Endodermal cell (in vitro differentiated cells): ENCODE measurements at regions not wholly inside any gene's neighbourhood (a gene's known extent, or its start where the extent isn't known, plus 50 kb on each side); places are given as distances from the start of the nearest gene placed in this dataset.

Source experiments
- DNase-seq: peaks from one replicate; pipeline ENCODE4 v3.0.0-alpha.2; 2017
- H3K27ac ChIP-seq: 2 replicates; pipeline ENCODE4 v1.5.1; 2013; ENCODE audit warnings: mild to moderate bottlenecking, low read depth, low read length, moderate library complexity
- H3K27me3 ChIP-seq: 2 replicates; pipeline ENCODE4 v1.6.1; 2013; ENCODE audit warnings: mild to moderate bottlenecking, low read length, moderate library complexity; ENCODE audit not compliant: insufficient read depth, control insufficient read depth, poor library complexity, severe bottlenecking
- H3K36me3 ChIP-seq: 2 replicates; pipeline ENCODE4 v1.7.0; 2013; ENCODE audit warnings: mild to moderate bottlenecking, low read length, moderate library complexity; ENCODE audit not compliant: control insufficient read depth, insufficient read depth
- H3K4me1 ChIP-seq: one replicate; pipeline ENCODE4 v1.7.0; 2013; ENCODE audit warnings: low read length; ENCODE audit not compliant: control insufficient read depth, insufficient read depth
- H3K4me3 ChIP-seq: 2 replicates; pipeline ENCODE4 v1.5.1; 2013; ENCODE audit warnings: mild to moderate bottlenecking, low read length, moderate library complexity
- H3K9ac ChIP-seq: 2 replicates; pipeline ENCODE4 v1.6.1; 2013; ENCODE audit warnings: mild to moderate bottlenecking, low read length, moderate library complexity; ENCODE audit not compliant: poor library complexity, severe bottlenecking; ENCODE audit errors: extremely low read depth
- H3K9me3 ChIP-seq: 2 replicates; pipeline ENCODE4 v1.6.1; 2013; ENCODE audit warnings: mild to moderate bottlenecking, low read length, moderate library complexity; ENCODE audit not compliant: control insufficient read depth
- H3K27ac Mint-ChIP-seq: 2 replicates; pipeline ENCODE4 v1.8.0; 2020; ENCODE audit warnings: mixed read lengths
- H3K27me3 Mint-ChIP-seq: 2 replicates; pipeline ENCODE4 v1.8.0; 2021; ENCODE audit warnings: mild to moderate bottlenecking, mixed read lengths; ENCODE audit not compliant: insufficient read depth
- H3K36me3 Mint-ChIP-seq: 2 replicates; pipeline ENCODE4 v1.8.0; 2020; ENCODE audit warnings: low read depth, mixed read lengths
- H3K4me1 Mint-ChIP-seq: 2 replicates; pipeline ENCODE4 v1.8.0; 2020; ENCODE audit warnings: mixed read lengths
- H3K4me3 Mint-ChIP-seq: 2 replicates; pipeline ENCODE4 v1.8.0; 2020; ENCODE audit warnings: mild to moderate bottlenecking, moderate library complexity, mixed read lengths
- H3K9me3 Mint-ChIP-seq: 2 replicates; pipeline ENCODE4 v1.8.0; 2020; ENCODE audit warnings: mild to moderate bottlenecking, mixed read lengths
- CTCF ChIP-seq: fragments of 200-600 bp; sonication (generic); conservative IDR thresholded peaks from 2 replicates; pipeline ENCODE4 v1.5.0; 2021; ENCODE audit warnings: antibody characterized with exemption, mild to moderate bottlenecking
- WGBS, 2 experiments: methylation state at CpG; one replicate each; pipeline versions ENCODE4 v1.1.5 to v1.1.7; 2013; ENCODE audit warnings: missing lambda C conversion rate in 2 of 2, mixed read lengths in 1 of 2; ENCODE audit not compliant: insufficient coverage in 1 of 2, insufficient read length in 1 of 2; 5-methylcytosine and 5-hydroxymethylcytosine counted together

GRCh38 chr6:164216368-164216767 lies 801.9 kb downstream of the QKI start:
- Mint-ChIP-seq H3K4me1 (no peaks in the 10 kb centered on the region), H3K4me3 (no peak overlapping the region), H3K27me3 (no peaks in the 10 kb centered on the region), H3K36me3 (no peaks in the 10 kb centered on the region), H3K9me3 (no peaks in the 10 kb centered on the region), H3K27ac (no peak overlapping the region)
- Histone ChIP-seq H3K4me3 (no peak overlapping the region), H3K9ac (no peak overlapping the region), H3K27me3 (no peaks in the 10 kb centered on the region), H3K36me3 (no peaks in the 10 kb centered on the region), H3K27ac (no peak overlapping the region), H3K4me1 (no peaks in the 10 kb centered on the region), H3K9me3 (no peaks in the 10 kb centered on the region)
- 91 to 96% methylated on average over 3 to 4 of the region's 4 CpGs for WGBS, 2 experiments
- no peak for TF ChIP-seq CTCF
- DNase-seq, result no peak

- Histone ChIP-seq H3K36me3 (no peaks in the 10 kb centered on the region), H3K27ac (no peak overlapping the region)
- no peaks in the 10 kb centered on the region for H3K4me1 Mint-ChIP-seq
Observed at GRCh38 chr6:164214066-164214465, 799.5 kb downstream of the QKI start.

DNA sequence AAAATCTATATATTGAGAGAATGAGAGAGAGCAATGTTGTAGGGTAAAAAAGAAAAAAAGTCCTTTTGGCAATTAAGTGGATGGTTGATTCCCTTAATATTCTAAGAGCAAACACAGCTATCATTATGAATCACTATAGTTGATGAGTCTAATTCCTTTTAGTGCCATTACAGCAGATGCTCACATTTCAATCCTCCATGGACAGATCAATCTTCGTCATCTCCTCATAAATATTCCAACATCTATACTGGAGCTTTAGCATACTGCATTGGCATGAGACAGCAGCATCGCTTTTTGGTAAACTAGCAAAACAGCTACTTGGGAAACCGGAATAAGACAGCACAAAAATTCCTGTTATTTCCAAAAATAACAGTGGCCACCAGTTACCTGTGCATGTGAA lies 796.7 kb downstream of the QKI start:
- Mint-ChIP-seq H3K27me3 (no peaks in the 10 kb centered on the region), H3K4me3 (no peak overlapping the region), H3K4me1 (no peaks in the 10 kb centered on the region), H3K9me3 (peaks cover under 1% of the 10 kb centered on the region), H3K27ac (no peak overlapping the region), H3K36me3 (no peaks in the 10 kb centered on the region)
- DNase-seq, result no peak
- H3K27ac ChIP-seq, result no peak overlapping the region
- H3K27me3 ChIP-seq, result no peaks in the 10 kb centered on the region
- H3K36me3 ChIP-seq, result no peaks in the 10 kb centered on the region
- WGBS, 2 experiments, result 85 to 100% methylated on average over 3 of the region's 3 CpGs
- no peaks in the 10 kb centered on the region for H3K9me3 ChIP-seq
- no peak for TF ChIP-seq CTCF
- no peaks in the 10 kb centered on the region for H3K4me1 ChIP-seq
- H3K9ac ChIP-seq, result no peak overlapping the region
- H3K4me3 ChIP-seq, result no peak overlapping the region

More at GRCh38 chr6:164214066-164214465, 799.5 kb downstream of the QKI start:
- Mint-ChIP-seq H3K9me3 (no peaks in the 10 kb centered on the region), H3K4me3 (no peak overlapping the region), H3K27ac (no peak overlapping the region), H3K36me3 (no peaks in the 10 kb centered on the region), H3K27me3 (no peaks in the 10 kb centered on the region)
- no peak overlapping the region for H3K4me3 ChIP-seq
- WGBS, 2 experiments, result 95 to 100% methylated on average over 5 to 8 of the region's 8 CpGs
- no peak for DNase-seq
- no peak overlapping the region for H3K9ac ChIP-seq
- no peaks in the 10 kb centered on the region for H3K4me1 ChIP-seq
- H3K9me3 ChIP-seq, result no peaks in the 10 kb centered on the region
- no peak for TF ChIP-seq CTCF
- H3K27me3 ChIP-seq, result no peaks in the 10 kb centered on the region
